ENCODE measurements at regions not wholly inside any gene's neighbourhood (a gene's known extent, or its start where the extent isn't known, plus 50 kb on each side); places are given as distances from the start of the nearest gene placed in this dataset.

GRCh38 chr1:61581251-61581650 lies 143.7 kb downstream of the TM2D1 start:
- ATAC-seq = no peak
- no peak for FAIRE-seq
- H3K9me3 ChIP-seq (ENCODE audit: low read length) = no peaks in the 10 kb centered on the region
- H3K4me3 ChIP-seq (replicated peaks in 1 of 3; ENCODE audit: insufficient read depth in 1 of 3, low read depth in 2 of 3, low read length in 3 of 3) = no peak overlapping the region
- BruUV-seq (replicated peaks) = no TSS peak
- no peak overlapping the region for H3K9ac ChIP-seq (ENCODE audit: insufficient read depth, low read depth, low read length)
- no peak for DNase-seq (ENCODE audit: low spot score)
- ChIA-PET POLR2A (no interaction called here), CTCF (ENCODE audit: low intra/inter-chr PET ratio, low total read pairs) (no interaction called here)
- intact Hi-C loops (cut with micrococcal nuclease; ENCODE audit: unreplicated experiment) (no loop called here), in situ Hi-C loops (cut with HindIII; ENCODE audit: extremely low pct_ligation_motif_present, low pct_unique_long_range_greater_than_20kb) (no loop called here)
- no peaks in the 10 kb centered on the region for H3K4me1 ChIP-seq (ENCODE audit: insufficient read depth, low read length)
- H4K20me1 ChIP-seq (ENCODE audit: insufficient read depth, low read length) = no peaks in the 10 kb centered on the region
- peaks cover 0 to 7% of the 10 kb centered on the region in 2 experiments; a peak in 2 of 5 replicates for H3K27me3 ChIP-seq (ENCODE audit: control insufficient read depth in 1 of 2, insufficient read depth in 2 of 2, low read length in 2 of 2)
- no peak overlapping the region for H3K4me2 ChIP-seq (ENCODE audit: low read depth, low read length)
- H2AFZ ChIP-seq (ENCODE audit: low read length) = no peak overlapping the region
- WGBS (ENCODE audit: low lambda C conversion rate) = 8% methylated on average over 2 of the region's 2 CpGs
- H3K36me3 ChIP-seq (replicated peaks in 1 of 2; ENCODE audit: control insufficient read depth in 1 of 2, insufficient read depth in 2 of 2, low read length in 2 of 2) = no peaks in the 10 kb centered on the region
- H3K79me2 ChIP-seq (ENCODE audit: insufficient read depth, low read length) = no peaks in the 10 kb centered on the region
- H3K27ac ChIP-seq (ENCODE audit: extremely low read length, insufficient read depth, low read length) = no peak overlapping the region
- TF ChIP-seq, protein P1, sequence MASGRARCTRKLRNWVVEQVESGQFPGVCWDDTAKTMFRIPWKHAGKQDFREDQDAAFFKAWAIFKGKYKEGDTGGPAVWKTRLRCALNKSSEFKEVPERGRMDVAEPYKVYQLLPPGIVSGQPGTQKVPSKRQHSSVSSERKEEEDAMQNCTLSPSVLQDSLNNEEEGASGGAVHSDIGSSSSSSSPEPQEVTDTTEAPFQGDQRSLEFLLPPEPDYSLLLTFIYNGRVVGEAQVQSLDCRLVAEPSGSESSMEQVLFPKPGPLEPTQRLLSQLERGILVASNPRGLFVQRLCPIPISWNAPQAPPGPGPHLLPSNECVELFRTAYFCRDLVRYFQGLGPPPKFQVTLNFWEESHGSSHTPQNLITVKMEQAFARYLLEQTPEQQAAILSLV (CRISPR knock-in tag; IDR thresholded peaks at IDR 0.05; ENCODE audit: borderline replicate concordance) = no peak
- TF ChIP-seq KMT2B (CRISPR knock-in tag; IDR thresholded peaks at IDR 0.05) (no peak), ZSCAN29 (CRISPR knock-in tag; conservative IDR thresholded peaks at IDR 0.05) (no peak), ZNF260 (CRISPR knock-in tag; IDR thresholded peaks at IDR 0.05; ENCODE audit: borderline replicate concordance, low read depth) (no peak), MATR3 (CRISPR knock-in tag; IDR thresholded peaks at IDR 0.05) (no peak), TFDP1 (CRISPR knock-in tag; IDR thresholded peaks at IDR 0.05; ENCODE audit: borderline replicate concordance) (no peak), ZNF33A (CRISPR knock-in tag; IDR thresholded peaks at IDR 0.05; ENCODE audit: borderline replicate concordance) (no peak), SOX13 (IDR thresholded peaks at IDR 0.05) (no peak), SOX13 (CRISPR knock-in tag; conservative IDR thresholded peaks at IDR 0.05 in 1 of 2, IDR thresholded peaks at IDR 0.05 in 1 of 2) (no peak), ZNF558 (CRISPR knock-in tag; IDR thresholded peaks at IDR 0.05; ENCODE audit: borderline replicate concordance) (no peak), GABPB1 (CRISPR knock-in tag; IDR thresholded peaks at IDR 0.05) (no peak), HMG20B (CRISPR knock-in tag; conservative IDR thresholded peaks at IDR 0.05) (no peak), ZNF501 (CRISPR knock-in tag; IDR thresholded peaks at IDR 0.05) (no peak)
- TF ChIP-seq, protein P2, sequence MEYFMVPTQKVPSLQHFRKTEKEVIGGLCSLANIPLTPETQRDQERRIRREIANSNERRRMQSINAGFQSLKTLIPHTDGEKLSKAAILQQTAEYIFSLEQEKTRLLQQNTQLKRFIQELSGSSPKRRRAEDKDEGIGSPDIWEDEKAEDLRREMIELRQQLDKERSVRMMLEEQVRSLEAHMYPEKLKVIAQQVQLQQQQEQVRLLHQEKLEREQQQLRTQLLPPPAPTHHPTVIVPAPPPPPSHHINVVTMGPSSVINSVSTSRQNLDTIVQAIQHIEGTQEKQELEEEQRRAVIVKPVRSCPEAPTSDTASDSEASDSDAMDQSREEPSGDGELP (IDR thresholded peaks at IDR 0.05; ENCODE audit: borderline replicate concordance, low read depth) = no peak
- TF ChIP-seq, protein P3, sequence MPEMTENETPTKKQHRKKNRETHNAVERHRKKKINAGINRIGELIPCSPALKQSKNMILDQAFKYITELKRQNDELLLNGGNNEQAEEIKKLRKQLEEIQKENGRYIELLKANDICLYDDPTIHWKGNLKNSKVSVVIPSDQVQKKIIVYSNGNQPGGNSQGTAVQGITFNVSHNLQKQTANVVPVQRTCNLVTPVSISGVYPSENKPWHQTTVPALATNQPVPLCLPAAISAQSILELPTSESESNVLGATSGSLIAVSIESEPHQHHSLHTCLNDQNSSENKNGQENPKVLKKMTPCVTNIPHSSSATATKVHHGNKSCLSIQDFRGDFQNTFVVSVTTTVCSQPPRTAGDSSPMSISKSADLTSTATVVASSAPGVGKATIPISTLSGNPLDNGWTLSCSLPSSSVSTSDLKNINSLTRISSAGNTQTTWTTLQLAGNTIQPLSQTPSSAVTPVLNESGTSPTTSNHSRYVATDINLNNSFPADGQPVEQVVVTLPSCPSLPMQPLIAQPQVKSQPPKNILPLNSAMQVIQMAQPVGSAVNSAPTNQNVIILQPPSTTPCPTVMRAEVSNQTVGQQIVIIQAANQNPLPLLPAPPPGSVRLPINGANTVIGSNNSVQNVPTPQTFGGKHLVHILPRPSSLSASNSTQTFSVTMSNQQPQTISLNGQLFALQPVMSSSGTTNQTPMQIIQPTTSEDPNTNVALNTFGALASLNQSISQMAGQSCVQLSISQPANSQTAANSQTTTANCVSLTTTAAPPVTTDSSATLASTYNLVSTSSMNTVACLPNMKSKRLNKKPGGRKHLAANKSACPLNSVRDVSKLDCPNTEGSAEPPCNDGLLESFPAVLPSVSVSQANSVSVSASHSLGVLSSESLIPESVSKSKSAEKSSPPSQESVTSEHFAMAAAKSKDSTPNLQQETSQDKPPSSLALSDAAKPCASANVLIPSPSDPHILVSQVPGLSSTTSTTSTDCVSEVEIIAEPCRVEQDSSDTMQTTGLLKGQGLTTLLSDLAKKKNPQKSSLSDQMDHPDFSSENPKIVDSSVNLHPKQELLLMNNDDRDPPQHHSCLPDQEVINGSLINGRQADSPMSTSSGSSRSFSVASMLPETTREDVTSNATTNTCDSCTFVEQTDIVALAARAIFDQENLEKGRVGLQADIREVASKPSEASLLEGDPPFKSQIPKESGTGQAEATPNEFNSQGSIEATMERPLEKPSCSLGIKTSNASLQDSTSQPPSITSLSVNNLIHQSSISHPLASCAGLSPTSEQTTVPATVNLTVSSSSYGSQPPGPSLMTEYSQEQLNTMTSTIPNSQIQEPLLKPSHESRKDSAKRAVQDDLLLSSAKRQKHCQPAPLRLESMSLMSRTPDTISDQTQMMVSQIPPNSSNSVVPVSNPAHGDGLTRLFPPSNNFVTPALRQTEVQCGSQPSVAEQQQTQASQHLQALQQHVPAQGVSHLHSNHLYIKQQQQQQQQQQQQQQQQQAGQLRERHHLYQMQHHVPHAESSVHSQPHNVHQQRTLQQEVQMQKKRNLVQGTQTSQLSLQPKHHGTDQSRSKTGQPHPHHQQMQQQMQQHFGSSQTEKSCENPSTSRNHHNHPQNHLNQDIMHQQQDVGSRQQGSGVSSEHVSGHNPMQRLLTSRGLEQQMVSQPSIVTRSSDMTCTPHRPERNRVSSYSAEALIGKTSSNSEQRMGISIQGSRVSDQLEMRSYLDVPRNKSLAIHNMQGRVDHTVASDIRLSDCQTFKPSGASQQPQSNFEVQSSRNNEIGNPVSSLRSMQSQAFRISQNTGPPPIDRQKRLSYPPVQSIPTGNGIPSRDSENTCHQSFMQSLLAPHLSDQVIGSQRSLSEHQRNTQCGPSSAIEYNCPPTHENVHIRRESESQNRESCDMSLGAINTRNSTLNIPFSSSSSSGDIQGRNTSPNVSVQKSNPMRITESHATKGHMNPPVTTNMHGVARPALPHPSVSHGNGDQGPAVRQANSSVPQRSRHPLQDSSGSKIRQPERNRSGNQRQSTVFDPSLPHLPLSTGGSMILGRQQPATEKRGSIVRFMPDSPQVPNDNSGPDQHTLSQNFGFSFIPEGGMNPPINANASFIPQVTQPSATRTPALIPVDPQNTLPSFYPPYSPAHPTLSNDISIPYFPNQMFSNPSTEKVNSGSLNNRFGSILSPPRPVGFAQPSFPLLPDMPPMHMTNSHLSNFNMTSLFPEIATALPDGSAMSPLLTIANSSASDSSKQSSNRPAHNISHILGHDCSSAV (CRISPR knock-in tag; IDR thresholded peaks at IDR 0.05; ENCODE audit: borderline replicate concordance) = no peak

Measured in HepG2 (cell line).